Neural progenitor cell (in vitro differentiated cells): ENCODE measurements at regions not wholly inside any gene's neighbourhood (a gene's known extent, or its start where the extent isn't known, plus 50 kb on each side); places are given as distances from the start of the nearest gene placed in this dataset.

Experiments
- EZH2 ChIP-seq: fragments of 200-600 bp; sonication (generic); IDR thresholded peaks from 2 replicates; pipeline ENCODE4 v1.6.1; 2017; ENCODE audit warnings: antibody characterized with exemption, mild to moderate bottlenecking, moderate library complexity
- EZH2phosphoT487 ChIP-seq: fragments of 200-600 bp; sonication (generic); IDR thresholded peaks from 2 replicates; pipeline ENCODE4 v1.6.1; 2017; ENCODE audit warnings: antibody characterized with exemption
- TF ChIP-seq, protein P1 (sequence below): fragments of 200-600 bp; sonication (generic); IDR thresholded peaks from 2 replicates; pipeline ENCODE4 v1.5.1; 2017; ENCODE audit warnings: antibody characterized with exemption, mild to moderate bottlenecking

DNA sequence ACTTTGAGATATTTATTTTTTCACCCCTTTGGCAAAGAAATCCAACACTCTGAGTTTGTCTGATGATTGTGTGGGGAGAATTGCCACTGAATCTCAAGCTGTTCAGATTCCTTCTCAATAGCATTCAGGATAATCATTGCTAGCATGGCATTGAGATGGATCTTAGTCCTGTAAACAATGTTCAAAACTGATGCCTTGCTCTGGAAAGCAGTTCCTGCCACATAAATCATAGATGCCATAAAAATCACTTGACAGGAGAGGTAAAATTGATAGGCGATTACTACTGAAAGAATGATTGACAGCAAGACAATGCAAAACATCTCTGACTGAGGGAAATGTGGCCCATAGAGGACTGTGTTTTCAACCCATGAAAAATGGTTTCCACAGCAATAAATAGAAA, 915.6 kb downstream of the TRHDE start:
- no peak for TF ChIP-seq EZH2phosphoT487
- TF ChIP-seq, protein P1, sequence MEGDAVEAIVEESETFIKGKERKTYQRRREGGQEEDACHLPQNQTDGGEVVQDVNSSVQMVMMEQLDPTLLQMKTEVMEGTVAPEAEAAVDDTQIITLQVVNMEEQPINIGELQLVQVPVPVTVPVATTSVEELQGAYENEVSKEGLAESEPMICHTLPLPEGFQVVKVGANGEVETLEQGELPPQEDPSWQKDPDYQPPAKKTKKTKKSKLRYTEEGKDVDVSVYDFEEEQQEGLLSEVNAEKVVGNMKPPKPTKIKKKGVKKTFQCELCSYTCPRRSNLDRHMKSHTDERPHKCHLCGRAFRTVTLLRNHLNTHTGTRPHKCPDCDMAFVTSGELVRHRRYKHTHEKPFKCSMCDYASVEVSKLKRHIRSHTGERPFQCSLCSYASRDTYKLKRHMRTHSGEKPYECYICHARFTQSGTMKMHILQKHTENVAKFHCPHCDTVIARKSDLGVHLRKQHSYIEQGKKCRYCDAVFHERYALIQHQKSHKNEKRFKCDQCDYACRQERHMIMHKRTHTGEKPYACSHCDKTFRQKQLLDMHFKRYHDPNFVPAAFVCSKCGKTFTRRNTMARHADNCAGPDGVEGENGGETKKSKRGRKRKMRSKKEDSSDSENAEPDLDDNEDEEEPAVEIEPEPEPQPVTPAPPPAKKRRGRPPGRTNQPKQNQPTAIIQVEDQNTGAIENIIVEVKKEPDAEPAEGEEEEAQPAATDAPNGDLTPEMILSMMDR = no peak
- no peak for TF ChIP-seq EZH2
